ENCODE measurements at regions not wholly inside any gene's neighbourhood (a gene's known extent, or its start where the extent isn't known, plus 50 kb on each side); places are given as distances from the start of the nearest gene placed in this dataset.
"Not testable (repeated sequence)": the region's sequence is repeated elsewhere in the genome, so short reads cannot be mapped to it uniquely, and the experiment has no call there.

GRCh38 chr4:81673961-81674360 is 202.3 kb upstream of the RASGEF1B start:
- DNase-seq (ENCODE audit: low read depth in 2 of 2), result no peak

DNA sequence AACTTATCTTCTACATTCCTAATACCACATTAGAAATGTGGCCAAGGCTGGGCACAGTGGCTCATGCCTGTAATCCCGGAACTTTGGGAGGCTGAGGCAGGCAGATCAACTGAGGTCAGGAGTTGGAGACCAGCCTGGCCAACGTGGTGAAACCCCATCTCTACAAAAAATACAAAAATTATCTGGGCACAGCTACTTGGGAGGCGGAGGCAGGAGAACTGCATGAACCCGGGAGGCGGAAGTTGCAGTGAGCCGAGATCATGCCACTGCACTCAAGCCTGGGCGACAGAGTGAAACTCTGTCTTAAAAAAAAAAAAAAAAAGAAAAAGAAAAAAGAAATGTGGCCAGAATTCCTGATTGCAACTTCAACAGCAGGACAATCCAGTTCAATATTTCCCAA is 196.6 kb upstream of the RASGEF1B start:
- not testable (repeated sequence) for DNase-seq (ENCODE audit: low read depth in 2 of 2)

DNA sequence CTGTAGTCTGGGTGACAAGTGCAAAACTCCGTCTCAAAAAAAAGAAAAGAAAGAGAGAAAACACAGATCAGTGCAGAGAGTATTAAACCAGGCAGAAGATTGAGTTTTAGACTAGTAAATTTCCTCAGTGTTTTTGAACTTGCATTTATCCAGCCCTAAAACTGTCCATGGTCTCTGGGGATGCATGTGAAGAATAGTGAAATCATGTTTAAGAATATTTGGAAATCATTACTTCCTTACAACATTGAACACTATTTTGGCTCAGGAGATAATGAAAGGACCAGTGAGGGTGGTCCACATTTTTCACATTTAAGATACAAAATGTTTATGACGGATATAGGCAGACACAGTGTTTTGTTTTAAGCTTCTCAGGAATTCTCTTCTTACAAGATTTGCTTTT is 195.8 kb upstream of the RASGEF1B start:
- no peak for DNase-seq (ENCODE audit: low read depth in 2 of 2)

DNA sequence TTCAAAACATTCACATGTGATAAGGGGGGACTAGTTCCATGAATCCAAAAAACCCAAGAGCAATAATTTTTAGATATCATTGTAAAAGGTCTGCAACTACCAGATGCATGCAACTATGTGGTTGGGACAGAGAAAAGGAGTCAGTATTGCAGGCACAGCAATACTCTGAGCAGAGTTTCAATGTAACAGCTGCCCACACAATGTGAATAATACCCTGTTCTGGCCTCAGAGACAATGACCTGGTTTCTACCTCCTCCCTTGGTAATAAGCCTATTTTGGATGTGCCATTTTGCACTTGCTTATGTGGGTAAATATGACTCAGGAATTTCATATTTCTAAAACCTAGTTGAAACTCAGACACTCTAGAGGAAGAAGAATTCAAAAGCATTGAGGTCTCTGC is 194.8 kb upstream of the RASGEF1B start:
- DNase-seq (ENCODE audit: low read depth in 2 of 2), result no peak

- DNase-seq (ENCODE audit: low read depth in 2 of 2), result no peak
These were observed 193.9 kb upstream of the RASGEF1B start for GRCh38 chr4:81665649-81666048.

- no peak for DNase-seq (ENCODE audit: low read depth in 2 of 2)
These were observed 193.3 kb upstream of the RASGEF1B start for GRCh38 chr4:81665045-81665444.

- no peak for DNase-seq (ENCODE audit: low read depth in 2 of 2)
These were observed 192.4 kb upstream of the RASGEF1B start for GRCh38 chr4:81664079-81664478.

GRCh38 chr4:81663368-81663767 is 191.7 kb upstream of the RASGEF1B start:
- DNase-seq (ENCODE audit: low read depth in 2 of 2), result no peak

DNA sequence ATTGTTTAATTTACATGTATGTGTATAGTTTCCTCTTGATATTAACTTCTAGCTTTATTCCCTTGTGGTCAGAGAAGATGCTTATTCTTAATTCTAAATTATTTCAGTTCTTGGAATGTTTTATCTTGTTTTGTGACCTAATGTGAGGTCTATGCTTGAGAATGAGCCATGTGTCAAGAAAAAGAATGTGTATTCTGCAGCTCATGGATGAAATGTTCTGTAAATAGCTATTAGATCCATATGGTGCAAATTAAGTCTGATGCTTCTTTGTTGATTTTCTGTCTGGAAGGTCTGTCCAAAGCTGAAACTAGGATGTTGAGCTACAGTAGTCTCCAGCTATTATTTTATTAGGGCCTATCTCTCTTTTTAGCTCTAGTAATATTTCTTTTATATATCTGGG is 187.3 kb upstream of the RASGEF1B start:
- no peak for DNase-seq (ENCODE audit: low read depth in 2 of 2)

- DNase-seq (ENCODE audit: low read depth in 2 of 2), result peak in 1 of 2 donors; percentile 22
These were observed 180.4 kb upstream of the RASGEF1B start for GRCh38 chr4:81652069-81652478.

DNA sequence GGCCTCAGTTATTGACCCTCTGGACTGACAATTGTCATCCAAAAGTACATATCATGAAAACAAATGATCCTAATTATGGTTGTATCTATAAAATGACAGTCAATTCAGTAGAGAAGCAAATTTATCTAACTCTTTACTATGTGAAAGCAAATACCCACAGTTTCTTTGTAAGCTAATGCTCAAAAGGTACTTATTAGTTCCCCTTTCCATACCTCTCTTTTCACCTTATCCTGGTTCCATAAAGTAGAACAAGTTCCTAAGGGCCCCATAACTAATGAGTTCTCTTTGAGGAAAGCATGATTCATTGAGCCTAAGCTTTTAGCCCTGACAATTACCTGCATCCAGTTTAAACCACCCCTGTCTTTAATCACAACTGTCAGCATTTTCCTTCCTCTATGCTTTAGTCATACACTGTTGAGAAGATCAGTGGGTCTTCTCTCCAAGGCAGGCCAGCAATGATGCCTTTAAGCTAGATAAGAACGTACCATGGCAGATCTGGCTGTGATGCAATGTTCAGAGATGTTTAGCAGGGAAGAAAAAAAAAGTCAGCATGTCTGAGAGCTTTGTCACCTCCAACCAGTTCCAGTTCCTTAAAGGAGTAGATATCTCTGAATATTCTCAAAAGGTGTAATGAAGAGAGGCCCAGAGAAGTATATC is 179.7 kb upstream of the RASGEF1B start:
- DNase-seq (ENCODE audit: low read depth in 2 of 2), result no peak

DNA sequence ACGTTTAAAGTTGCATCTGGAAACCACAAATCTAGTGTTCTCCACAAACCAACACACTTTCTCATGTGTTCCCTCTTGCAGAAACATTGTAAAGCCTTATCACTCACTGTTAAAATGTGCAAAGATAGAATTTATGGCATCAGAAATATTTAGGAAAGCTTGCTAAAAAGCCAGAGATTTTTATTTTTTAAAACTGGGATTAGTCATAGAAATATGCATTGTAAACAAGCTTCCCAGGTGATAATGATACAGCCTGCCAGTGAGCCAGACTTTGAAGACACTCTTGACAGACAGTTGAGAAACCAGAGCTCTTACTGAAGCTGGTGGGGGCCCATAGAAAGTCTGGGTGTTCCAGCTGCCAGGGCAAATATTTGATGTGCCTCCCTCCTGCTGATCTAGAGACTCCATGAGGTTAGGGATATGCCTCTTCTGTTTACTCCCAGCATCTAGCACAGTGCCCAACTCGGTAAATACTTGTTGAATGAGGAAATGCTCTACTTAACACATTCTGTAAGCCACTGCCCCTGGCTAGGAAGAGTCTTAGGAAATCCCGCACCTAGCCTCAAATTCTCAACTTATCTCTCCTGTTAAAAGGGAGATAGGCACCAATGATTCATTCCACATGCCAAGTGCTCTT is 179.0 kb upstream of the RASGEF1B start:
- DNase-seq (ENCODE audit: low read depth in 2 of 2), result no peak

DNA sequence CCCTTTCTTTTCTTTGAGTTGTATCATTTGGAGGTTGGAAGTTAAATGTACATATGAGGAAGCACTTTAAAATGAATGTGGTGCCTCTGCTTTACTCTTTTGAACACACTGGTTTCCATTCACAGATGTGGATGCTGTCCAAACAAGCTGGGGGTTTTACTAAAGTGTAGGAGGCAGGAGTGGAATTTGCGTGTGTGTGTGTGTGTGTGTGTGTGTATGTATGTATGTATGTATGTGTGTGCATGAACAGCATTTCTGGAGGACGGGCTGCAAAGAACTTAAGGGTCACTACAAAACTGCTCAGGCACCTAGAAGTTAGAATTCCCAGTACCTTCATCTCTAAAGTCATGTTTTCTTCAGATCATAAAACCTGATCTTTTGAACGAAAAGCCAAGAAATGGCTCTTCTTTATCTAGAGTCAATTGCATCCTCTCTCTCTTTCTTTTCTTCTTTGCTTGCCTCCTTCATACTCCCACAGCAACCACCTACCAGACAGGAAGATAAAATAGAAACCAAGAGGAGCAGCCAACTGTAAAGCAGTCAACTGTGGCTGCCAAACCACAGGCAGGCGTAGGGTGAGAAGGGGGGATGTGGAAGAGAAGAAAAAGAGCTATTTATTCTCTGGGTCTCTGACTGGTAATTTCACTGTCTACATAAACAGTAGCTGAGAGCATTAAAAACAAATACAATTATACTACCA is 177.0 kb upstream of the RASGEF1B start:
- no peak for DNase-seq (ENCODE audit: low read depth in 2 of 2)

DNA sequence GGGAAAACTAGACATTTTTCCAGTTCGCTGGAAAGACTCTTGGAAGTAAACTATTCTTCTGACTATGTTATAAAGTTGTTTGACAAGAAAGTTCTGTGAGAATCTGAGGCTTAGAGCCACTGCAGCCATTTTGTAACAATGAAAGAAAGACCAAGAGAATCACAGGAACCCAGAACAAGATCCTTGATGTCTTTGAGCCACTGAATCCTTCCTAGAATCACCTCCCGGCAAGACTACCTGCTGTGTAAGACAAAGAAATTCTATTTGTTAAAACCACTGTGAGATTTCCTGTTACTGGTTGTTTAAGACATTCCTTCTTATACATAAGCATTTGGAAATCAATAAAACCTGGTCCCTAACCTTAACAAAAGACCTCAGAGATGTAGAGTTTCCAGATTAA is 175.7 kb upstream of the RASGEF1B start:
- DNase-seq (ENCODE audit: low read depth in 2 of 2), result no peak

- no peak for DNase-seq (ENCODE audit: low read depth in 2 of 2)
These were observed 170.8 kb upstream of the RASGEF1B start for GRCh38 chr4:81642543-81642942.

DNA sequence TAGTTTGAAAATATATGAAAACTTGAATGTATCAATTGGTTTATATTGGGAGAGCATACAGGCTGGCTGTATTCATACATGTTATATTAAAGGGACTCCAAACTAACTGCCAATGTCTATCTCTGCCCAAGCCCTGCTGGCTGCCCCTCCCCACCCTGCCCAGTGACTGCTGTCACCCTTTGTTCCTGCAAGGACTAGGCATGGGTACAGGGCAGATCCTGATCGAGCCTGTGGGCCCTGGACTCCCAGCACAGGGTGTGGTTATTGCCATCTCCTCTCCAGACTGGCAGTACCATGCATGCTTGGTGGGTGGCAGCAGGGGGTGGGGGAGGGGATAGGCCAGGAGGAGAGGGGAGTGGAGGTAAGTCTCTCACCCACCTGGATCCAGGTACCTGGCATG is 167.5 kb upstream of the RASGEF1B start:
- no peak for DNase-seq (ENCODE audit: low read depth in 2 of 2)

DNA sequence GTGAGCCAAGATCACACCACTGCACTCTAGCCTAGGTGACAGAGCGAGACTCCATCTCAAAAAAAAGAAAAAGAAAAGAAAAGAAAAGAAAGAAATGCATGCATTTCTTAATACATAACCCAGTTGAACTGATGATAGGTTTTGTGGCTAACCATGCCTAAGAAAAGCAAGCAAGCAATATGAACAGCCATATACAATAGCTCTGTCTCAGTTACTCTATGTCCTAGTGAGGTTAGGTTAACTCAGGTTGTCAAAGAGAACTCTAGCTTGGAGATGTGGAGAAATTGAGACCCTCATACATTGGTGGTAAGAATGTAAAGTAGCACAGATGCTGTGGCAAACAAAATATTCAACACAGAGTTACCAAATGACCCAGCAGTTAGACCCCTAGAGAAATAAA is 167.0 kb upstream of the RASGEF1B start:
- DNase-seq (ENCODE audit: low read depth in 2 of 2), result no peak

DNA sequence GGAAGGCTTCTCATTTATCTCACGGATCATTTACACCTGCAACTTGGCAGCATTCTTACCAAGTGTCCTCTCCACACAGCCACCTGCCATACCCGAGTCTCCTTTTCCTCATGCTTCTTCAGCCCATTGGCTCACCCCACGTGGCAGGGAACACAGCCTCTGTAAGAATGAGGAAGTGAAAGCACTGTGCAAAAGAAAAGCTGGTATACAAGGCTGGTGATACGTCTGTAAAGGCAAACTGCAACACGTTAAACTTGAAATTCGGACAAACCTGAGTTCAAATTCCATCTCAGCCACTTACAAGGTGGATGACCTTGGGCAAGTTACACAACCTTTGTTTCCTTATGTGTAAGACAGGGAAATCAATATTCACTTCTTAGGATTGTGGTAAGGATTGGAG is 164.0 kb upstream of the RASGEF1B start:
- DNase-seq (ENCODE audit: low read depth in 2 of 2), result no peak

GRCh38 chr4:81634766-81635549 is 163.3 kb upstream of the RASGEF1B start:
- DNase-seq (ENCODE audit: low read depth in 2 of 2), result no peak

- DNase-seq (ENCODE audit: low read depth in 2 of 2), result no peak
These were observed 162.5 kb upstream of the RASGEF1B start for GRCh38 chr4:81634165-81634564.

GRCh38 chr4:81632581-81633299 is 161.0 kb upstream of the RASGEF1B start:
- no peak for DNase-seq (ENCODE audit: low read depth in 2 of 2)

- no peak for DNase-seq (ENCODE audit: low read depth in 2 of 2)
These were observed 160.3 kb upstream of the RASGEF1B start for GRCh38 chr4:81631958-81632441.

Measured in stimulated activated CD4-positive, alpha-beta T cell treated with anti-CD3 and anti-CD28 coated beads, Interleukin-4, amount 100 ng/mL, for 48 hours (primary cell).